HG02623 (cell line): ENCODE measurements at regions not wholly inside any gene's neighbourhood (a gene's known extent, or its start where the extent isn't known, plus 50 kb on each side); places are given as distances from the start of the nearest gene placed in this dataset.

ENCODE experiments used
- ATAC-seq: cut with Tn5 transposase; IDR thresholded peaks from one replicate; pipeline ENCODE4 v1.9.1; 2021; ENCODE audit warnings: moderate library complexity; ENCODE audit not compliant: unreplicated experiment

DNA sequence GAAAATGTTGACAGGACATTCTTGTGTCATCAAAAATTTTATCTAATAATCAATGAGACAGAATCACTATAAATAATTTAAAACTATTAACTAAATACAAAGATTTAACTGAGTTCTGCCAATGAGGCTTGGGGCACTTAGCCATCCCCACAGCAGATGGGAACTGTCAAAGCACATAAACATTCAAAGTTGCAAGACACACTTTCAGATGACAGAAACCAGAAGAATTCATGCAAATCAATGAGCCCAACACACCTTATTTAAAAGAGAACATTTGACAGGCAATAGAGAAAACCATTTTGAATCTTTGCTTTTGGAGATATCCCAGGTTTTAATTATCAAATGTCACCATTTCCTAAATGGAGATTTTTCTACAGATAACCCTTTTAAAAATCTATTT, 566.2 kb downstream of the IRS1 start:
- ATAC-seq, result no peak

DNA sequence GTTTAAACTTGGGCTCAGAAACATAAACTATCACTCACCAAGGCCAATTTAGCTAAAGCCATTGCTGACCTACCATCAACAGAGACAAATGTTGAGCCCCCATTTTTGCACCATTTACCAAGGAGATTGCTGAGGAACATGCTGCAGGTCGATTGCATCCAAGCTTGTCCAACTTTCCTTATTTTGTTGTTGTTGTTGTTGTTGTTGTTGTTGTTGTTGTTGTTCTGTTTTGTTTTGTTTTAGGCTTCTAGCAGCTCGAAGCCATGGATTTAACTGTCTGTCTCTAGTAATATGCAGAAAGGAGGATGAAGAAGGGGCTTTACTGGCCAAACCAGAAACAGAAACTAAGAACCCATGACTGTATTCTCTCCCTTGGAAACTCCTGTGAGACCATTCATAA, 571.5 kb downstream of the IRS1 start:
- no peak for ATAC-seq

DNA sequence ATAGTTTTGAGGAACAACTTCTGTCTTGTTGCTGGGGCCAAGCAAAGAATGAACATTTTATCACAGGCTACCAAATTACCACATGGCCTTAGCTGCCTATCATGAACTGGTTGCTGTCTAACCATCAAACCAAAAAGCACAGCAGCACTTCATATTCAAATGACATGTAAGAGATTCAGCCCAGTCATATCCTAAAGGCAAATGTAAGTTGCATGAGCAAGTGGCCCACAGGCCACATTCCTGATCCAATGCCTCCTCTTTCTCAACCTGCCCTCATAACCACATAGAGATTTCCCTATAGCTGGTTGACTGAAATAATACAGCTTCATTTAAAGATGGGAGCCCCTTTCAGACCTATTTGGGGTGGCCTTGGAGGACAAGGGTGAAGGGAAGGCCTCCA, 572.3 kb downstream of the IRS1 start:
- no peak for ATAC-seq

DNA sequence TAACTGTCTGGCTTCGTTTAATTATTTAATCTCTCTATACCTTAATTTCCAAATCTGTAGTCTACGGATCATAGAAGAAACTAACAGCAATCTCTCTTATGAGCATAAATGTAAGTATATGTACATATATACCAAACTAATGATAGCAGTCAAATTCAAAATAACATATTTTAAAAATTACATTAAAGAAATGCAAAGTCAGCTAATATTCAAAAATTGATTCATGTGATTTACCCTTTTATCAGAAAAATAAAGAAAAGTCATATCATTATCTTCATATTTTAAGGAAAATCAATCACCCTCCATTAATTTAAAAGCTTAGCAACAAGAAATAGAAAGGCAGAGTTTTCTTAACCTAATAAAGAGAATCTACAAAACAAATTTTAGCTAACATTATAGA, 575.9 kb downstream of the IRS1 start:
- no peak for ATAC-seq

DNA sequence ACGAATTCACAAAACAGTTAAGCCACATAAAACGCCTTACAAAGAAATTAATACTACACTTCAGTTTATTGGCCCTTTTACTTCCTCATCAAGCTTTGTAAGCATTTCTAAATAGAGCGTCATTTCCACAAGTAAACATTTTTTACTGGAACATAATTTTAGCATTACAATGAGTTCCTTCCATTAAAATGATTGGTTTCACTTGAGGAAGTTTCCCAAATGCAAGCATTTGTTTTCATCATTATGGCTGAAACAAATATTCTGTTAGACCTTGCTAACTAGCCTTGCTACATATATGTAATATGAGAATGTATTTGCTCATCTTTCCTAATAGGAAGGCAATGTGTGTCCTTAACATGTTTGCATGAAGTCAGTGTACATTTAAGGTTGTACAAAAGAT, 579.1 kb downstream of the IRS1 start:
- no peak for ATAC-seq

DNA sequence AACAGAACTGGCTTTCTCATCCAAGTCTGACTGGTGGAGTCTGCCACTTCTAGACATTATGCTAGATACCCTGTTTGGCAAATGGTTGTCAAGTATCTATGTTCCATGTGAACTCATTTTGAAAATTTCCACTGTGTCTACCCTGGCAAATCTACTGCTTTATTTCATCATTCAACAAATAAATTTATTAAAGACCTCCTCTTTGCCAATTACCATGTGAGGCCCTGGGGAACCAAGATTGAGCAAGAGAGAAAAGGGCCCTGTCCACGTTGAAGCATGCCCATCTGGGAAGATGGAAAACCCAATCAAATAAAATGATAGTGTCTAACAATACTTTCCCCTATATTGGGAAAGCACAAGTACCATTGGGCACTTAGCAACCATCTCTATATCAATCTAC, 582.4 kb downstream of the IRS1 start:
- ATAC-seq, result no peak

DNA sequence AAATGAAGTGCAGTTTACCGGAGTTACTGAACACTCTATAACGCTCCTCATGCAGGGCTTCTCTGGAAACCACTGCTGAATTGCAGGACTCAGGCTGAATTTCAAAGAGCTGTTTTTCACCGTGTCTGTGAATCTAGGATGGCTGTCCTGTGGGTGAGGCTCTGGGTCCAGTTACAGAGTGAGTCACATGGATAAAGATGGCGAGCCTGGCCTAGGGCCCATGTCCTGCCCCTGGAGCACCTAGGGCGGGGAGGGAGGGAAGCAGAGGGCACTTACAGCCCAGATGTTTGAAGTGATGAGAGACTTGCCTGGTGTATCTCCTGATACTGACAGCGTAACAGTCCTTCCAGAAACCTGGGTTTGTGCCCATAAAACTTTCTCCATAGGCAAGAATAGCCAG, 583.0 kb downstream of the IRS1 start:
- ATAC-seq, result no peak

DNA sequence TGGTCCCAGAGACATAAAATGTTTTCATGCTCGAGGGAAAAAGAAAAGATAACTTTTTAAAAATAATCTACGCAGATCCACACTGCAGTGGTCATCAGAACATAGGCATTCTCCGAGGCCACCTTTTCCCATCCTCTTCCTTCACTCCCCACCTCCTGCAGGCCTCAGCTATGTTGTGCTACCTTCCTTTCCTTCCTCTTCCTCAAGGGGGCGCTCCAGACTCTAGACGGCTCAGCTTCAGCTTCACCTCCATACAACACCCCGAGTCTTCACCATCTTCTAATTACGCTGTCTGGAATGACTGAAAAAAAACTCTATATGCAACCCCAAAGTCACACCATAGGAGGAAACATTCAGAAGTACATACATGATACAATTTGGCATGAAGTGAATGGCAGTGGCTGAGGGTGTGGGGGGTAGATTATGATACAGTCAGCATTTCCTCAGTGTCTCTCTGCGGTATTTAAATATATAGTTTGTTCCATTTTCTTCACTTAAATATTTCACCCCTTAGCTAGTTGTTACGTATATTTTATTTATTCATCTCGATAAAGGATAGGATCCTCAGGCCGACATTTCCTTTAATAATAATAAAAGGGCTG, 583.6 kb downstream of the IRS1 start:
- peak; percentile 95 for ATAC-seq

DNA sequence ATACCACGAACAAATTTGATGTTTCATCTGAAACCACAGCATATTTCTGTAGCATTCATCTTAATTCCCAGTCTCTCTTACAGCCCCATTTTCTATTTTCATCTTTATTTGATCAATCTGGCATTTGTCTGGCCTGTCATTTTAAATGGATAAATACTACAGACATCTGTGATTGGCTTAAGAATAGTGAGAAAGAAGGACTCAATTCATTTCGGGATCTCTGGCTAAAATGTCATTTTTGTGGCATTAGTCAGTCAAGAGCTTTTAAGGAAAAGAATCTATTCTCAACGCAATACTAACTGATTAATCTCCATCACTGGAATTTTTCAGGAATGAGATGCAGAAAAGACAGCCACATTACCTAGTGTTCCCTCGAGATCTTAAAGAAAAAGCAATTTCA, 585.9 kb downstream of the IRS1 start:
- no peak for ATAC-seq

DNA sequence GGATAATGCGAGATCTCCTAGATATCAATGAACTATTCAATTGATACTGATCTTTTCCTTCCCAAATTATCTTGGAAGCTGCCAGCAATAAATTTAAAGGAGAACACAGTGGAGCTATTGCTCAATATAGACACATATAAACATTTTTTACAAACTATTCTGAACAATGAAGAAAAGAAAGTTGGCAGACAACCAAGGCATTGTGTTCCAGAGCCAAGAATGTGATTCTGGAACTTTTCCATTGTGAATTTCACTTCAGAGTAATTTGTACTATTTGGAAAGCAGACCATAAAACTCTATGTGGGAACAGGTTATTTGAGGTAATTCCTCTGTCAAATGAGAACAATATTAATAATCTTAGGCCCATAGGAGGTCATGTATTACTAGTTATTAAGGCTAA, 588.2 kb downstream of the IRS1 start:
- no peak for ATAC-seq

DNA sequence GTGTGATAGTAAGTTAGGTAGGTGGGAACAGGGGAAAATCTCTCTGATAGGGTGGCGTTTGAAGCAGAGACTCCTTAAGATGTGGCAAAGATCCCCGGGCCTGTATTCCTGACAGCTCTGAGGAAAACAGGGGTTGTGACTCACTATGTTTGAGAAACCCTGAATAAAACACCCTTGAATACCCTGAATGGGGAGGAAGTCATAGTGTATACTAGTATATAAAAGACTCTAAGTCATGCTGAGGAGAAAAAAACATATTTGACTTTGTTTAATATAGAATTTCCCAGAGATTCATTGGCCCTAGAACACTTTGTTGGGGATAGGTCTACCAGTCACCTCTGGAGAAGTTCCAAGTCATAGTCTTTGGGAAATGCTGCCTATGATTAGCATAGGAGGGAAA, 590.9 kb downstream of the IRS1 start:
- ATAC-seq, result no peak

DNA sequence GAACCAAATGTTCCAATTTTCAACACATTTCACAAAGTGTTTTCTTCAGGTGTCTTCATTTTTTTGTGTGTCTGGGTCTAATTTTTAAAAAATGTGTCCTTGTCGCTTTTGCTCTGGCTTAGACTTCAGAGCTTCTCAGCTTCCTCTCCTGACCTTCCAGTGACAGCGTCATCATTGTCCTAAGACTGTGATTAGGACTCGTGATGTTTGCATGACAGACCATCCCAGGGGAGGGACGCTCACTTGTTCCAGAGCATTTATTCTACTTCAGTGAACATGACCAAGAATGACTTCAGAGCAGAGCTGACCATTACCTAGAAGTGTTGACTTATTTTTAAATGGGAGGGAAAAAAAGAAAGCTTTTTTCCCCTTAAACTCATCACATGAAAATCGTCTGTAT, 591.9 kb downstream of the IRS1 start:
- no peak for ATAC-seq

DNA sequence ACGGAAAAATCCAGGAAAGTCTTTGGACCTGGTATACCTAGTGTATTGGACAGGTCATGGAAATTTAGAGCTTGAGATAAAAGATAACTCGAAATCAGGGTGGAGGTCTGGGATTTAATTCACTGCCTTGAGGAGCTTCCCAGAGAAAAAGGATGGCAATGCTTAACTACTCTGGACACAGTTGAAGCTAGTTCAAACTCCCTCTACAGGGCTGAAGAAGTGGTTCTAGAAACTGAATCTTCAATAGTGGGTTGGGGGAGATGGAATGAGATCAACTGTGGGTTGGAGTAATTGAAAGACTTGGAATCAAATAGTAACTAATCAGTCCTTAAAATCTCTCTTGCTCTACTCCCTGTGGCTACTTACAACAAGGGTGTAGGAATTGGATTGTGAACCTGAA, 600.1 kb downstream of the IRS1 start:
- no peak for ATAC-seq

DNA sequence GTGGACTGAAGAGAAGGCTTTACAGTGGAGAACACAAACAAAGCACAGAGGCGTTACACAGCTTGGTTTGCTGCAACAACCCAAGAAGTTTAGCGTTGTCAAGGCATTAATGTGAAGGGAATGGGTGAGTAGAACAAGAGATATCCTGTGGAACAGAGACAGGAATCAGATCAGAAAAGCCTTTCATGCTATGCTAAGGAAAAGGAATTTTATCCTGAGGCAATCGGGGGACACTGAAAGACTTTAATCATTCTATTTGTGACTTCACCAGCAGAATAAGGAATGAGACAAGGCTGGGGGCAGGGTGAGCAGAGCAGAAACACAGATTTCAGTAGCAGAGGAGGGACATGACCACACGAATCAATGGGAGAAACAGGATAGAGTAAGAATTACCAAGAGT, 600.7 kb downstream of the IRS1 start:
- no peak for ATAC-seq

DNA sequence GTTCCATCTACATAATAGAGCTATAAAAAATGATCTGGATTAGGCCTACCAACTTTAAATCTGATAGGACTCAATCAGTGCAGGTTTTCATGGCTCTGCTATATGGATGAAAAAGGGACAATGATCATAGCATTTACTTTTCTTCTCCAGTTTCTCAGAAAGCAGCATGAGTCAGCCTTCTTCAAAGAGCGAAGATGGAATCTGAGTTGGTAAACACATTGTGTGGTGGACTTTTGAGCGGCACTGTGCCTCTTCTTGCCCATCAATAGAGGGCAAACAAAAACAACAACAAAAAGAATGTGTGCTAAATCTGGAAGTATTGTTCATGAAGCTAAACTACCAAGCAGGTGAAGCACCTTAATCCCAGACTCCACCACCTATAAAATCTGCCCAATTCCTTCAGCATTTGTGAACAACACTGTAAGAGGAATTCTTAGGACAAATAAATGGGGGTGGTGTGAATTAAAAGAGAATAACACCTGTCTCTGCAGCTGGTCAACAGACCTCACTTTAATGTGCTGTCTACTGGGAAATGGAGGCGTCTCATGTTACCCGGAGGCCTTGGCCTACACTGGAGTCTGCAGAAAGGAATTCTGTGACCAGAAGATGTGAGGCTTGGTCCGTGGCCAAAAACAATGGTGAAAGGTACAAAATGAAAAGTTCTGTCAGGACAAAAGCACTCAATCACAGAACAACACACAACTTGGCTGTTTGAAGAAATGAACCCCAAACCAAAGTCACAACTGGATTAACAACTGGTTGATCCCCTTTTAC, 609.0 kb downstream of the IRS1 start:
- ATAC-seq, result no peak

DNA sequence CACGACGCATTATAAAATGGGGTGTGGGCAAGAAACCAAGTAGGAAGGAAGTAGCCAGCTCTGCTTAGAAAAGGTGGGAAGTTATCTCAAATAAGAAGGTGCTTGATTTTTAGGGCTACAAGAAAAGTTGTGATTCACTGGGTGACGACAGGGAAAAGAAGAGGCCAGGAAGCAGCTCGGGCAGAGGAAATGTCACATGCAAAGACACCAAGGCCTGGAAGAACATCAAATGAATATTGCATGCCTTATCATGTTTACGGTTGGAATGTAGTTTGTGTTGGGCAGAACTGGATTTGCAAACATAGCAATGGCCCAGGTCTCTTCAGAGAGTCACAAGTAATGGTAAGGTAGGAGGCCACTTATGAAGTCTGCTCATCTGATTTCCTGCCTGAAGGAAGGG, 610.6 kb downstream of the IRS1 start:
- no peak for ATAC-seq

DNA sequence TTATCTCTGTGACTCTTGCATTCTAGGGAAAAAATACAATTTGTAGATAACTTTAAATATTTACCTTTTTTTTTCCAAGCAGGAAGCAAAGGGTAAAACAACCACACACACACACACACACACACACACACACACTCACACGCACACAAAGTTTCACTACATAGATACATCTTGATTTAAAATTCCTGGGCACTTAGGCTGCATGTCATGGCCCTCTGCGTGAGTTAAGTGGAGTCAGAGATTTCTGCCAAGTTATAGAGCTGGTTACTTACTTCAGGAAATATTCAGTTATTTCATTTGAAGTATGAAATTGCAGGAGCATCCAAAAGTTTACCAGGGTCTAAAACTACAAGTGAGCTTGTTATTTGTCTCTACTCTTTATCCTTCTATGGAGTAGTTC, 612.0 kb downstream of the IRS1 start:
- no peak for ATAC-seq

DNA sequence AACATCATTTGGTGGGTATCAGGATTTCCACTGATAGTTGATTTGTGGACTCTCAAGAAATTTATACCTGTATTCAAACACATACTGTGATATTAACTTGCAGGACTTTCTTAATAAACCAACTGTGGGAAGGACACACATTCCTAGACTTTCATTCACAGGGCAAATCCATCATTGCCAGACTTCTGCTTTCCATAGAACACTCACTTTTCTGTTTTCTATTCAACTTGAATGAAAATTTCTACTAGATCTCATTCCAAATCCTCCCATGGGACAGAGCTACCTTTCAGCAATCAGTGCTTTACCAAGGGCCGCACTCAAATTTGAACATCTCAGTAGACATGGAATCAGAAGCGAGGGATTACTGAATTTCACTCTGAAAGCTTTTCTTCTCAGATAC, 612.5 kb downstream of the IRS1 start:
- ATAC-seq, result no peak

DNA sequence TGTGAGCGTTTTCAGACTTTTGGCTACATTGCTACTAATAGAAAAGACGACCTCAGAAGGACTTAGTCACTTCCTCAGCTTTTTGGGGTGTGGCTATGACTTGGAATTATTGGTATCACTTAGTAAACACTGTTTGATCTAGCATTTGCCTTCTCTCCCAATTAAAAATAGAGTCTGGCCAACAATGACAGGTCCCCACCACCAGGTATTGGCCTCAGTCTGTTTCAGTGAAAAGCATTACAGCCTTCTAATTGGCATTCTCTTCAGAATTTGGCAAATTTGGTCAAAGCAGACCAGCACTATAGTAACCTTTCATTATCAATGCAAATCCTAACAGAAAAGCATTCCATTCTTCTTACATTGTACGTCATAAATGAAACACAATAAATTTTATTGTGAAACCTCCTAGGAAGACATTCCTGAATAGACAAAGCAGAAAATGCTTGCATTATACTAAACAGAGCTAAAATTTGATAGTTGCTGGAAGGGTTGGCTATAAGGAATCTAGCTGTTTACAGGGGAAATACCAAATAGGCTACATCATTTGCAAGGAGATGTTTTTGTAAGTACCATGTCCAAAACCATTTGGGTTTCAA, 613.9 kb downstream of the IRS1 start:
- ATAC-seq, result no peak

DNA sequence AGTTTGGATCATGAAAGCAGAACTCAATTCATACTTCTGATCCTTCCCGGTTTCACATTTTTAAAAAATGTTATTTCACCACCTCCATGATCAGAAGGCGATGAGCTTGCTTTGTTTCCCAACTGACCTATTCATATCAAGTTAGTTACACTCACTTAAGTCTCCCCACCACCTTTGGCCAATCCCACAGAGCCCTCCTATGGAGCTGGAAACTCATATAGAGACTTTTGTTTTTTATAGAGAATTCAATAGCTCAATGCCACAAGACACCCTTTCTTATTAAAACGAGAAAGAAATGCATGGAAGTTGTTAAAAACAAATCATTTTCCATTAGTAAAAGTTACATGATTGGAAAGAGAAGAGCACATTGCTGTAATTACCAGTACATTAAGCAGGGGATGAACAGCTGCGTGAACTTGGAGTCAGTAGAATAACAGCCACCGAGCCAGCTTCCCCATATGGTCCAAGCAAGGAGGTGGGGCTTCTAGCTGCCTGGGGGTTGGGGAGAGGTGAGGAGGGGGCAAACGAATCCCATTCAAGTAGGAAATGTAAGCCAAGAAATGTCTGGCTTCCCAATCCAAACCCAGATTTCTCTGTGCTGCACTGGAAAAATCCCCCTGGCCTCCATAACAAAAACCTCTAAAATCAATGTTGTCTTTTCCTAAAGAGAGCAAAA, 614.5 kb downstream of the IRS1 start:
- no peak for ATAC-seq

DNA sequence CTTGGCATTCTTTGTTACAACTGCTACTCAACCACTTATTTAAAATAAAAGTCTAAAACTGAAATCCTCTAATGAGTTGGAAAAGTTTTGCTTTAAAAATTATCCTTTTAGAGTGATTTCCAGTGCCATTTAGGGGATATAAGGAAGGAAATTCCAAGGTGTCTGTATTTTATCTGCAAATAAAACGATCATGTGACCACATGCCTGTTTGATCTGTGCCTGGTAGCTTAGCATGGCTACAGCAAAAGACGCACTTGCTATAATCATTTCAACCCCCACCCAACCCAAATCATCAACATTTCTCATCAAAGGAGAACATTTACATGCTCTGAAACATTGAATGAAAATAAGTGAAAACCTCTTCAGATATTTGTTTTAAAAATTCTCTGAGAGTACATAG, 615.1 kb downstream of the IRS1 start:
- no peak for ATAC-seq

DNA sequence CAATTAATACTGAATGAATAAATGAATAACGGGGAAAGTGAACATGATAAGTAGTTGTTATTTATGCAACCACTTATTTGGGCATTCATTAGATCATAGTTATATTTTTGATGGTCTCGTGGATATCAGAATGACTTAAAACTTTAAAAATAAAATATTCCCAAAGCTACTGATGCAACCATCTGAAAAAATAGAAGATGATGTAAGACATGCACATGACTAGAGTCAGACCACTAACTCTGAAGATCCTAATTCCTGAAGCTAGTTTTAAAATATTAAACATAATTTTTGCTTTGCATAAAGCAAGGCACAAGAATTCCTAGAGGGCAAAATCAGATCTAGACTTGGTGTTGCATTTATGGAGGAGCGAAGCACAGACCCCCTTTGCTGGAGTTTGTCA, 616.1 kb downstream of the IRS1 start:
- ATAC-seq, result no peak
